Mesendoderm (in vitro differentiated cells): ENCODE measurements at regions not wholly inside any gene's neighbourhood (a gene's known extent, or its start where the extent isn't known, plus 50 kb on each side); places are given as distances from the start of the nearest gene placed in this dataset.
A peak's percentile ranks its signal among the peaks of the same experiment; 100 is the strongest.

Experiments
- DNase-seq: peaks from one replicate; pipeline ENCODE4 v3.0.0; 2013
- H2AK5ac ChIP-seq: 2 replicates; pipeline ENCODE4 v1.6.1; 2013; ENCODE audit warnings: low read length, inconsistent platforms
- H2BK120ac ChIP-seq: 2 replicates; pipeline ENCODE4 v1.6.1; 2013; ENCODE audit warnings: low read depth, mild to moderate bottlenecking, low read length, moderate library complexity, mixed read lengths
- H2BK15ac ChIP-seq: replicated peaks from 2 replicates; pipeline ENCODE4 v1.6.1; 2013; ENCODE audit warnings: low read depth, mild to moderate bottlenecking, moderate library complexity
- H2BK5ac ChIP-seq: 2 replicates; pipeline ENCODE4 v1.6.1; 2013; ENCODE audit warnings: low read length, inconsistent platforms
- H3K18ac ChIP-seq: 2 replicates; pipeline ENCODE4 v1.6.1; 2013; ENCODE audit warnings: mild to moderate bottlenecking, low read length, mixed read lengths
- H3K23ac ChIP-seq: one replicate; pipeline ENCODE4 v1.6.1; 2013; ENCODE audit warnings: low read length
- H3K27ac ChIP-seq: 2 replicates; pipeline ENCODE4 v1.5.1; 2013; ENCODE audit warnings: low read depth, mild to moderate bottlenecking, inconsistent platforms, low read length, moderate library complexity
- H3K27me3 ChIP-seq: 2 replicates; pipeline ENCODE4 v1.6.1; 2013; ENCODE audit warnings: low read length, control low read depth, mild to moderate bottlenecking, inconsistent platforms; ENCODE audit not compliant: insufficient read depth, poor library complexity
- H3K36me3 ChIP-seq: 2 replicates; pipeline ENCODE4 v1.6.1; 2013; ENCODE audit warnings: low read length, inconsistent platforms; ENCODE audit not compliant: control insufficient read depth, insufficient read depth
- H3K4ac ChIP-seq: one replicate; pipeline ENCODE4 v1.6.1; 2013; ENCODE audit warnings: low read depth, mild to moderate bottlenecking, low read length, moderate library complexity
- H3K4me1 ChIP-seq: 2 replicates; pipeline ENCODE4 v1.6.1; 2013; ENCODE audit warnings: low read depth, low read length, inconsistent platforms; ENCODE audit not compliant: control insufficient read depth
- H3K4me2 ChIP-seq: 2 replicates; pipeline ENCODE4 v1.6.1; 2013; ENCODE audit warnings: low read length
- H3K4me3 ChIP-seq: 2 replicates; pipeline ENCODE4 v1.5.1; 2013; ENCODE audit warnings: mild to moderate bottlenecking, low read length
- H3K56ac ChIP-seq: one replicate; pipeline ENCODE4 v1.6.1; 2013; ENCODE audit warnings: low read length
- H3K79me1 ChIP-seq: 2 replicates; pipeline ENCODE4 v1.6.1; 2013; ENCODE audit warnings: low read length, inconsistent platforms
- H3K79me2 ChIP-seq: 2 replicates; pipeline ENCODE4 v1.6.1; 2013; ENCODE audit warnings: mild to moderate bottlenecking, low read length; ENCODE audit not compliant: control insufficient read depth, insufficient read depth
- H3K9ac ChIP-seq: 2 replicates; pipeline ENCODE4 v1.6.1; 2013; ENCODE audit warnings: low read length, inconsistent platforms
- H4K5ac ChIP-seq: one replicate; pipeline ENCODE4 v1.6.1; 2013; ENCODE audit warnings: low read length
- H4K8ac ChIP-seq: one replicate; pipeline ENCODE4 v1.6.1; 2013; ENCODE audit warnings: low read depth, mild to moderate bottlenecking, control low read depth, low read length, moderate library complexity
- WGBS: extraction: QIAGEN DNeasy Blood & Tissue Kit; methylation state at CpG from one replicate; pipeline ENCODE4 v1.1.7; 2013; ENCODE audit warnings: low lambda C conversion rate, missing lambda C conversion rate; ENCODE audit not compliant: insufficient coverage; ENCODE audit errors: extremely low coverage; 5-methylcytosine and 5-hydroxymethylcytosine counted together

DNA sequence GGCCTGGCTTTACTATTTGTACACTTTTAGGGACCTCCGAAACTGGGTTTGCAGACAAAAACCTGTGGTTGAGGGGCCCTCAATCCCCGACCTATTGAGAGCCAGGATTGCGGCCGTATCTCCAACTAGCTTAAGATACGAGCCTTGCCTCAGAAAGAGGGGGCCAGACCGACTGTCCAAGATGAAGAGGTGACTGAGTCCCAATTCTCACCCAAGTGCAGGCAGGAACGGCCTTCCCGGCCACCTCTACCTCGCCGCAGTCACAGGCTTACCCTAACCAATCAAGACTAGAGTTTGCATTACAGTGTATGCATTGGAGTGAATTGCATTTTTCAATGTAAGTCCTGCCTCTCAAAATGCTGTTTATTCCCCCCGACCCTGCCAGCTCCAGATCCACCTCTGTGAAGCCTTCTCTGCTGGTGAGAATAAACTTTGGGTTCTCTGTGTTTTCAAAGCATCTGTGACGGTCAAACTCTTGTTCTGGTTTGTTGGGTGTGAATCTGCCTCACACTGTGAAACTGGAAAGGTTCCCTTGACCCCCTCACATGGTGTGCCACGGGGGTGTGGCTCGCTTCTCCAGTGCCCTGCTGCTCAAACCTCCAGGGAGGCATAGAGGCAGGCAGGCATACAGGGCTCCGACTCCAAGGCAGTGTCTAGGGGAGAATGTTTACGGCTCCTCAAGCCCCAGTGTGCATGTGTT is 62.2 kb upstream of the WLS start:
- Histone ChIP-seq H3K4me1 (peaks cover 24% of the 10 kb centered on the region), H4K5ac (no peak overlapping the region), H3K27me3 (no peaks in the 10 kb centered on the region), H3K56ac (peak overlapping the region; percentile 69), H4K8ac (no peak overlapping the region), H2BK120ac (peak overlapping the region; percentile 84), H3K4me2 (peak overlapping the region; percentile 3), H3K4me3 (no peak overlapping the region), H3K4ac (peak overlapping the region; percentile 29), H3K79me1 (no peaks in the 10 kb centered on the region), H3K79me2 (no peaks in the 10 kb centered on the region), H2BK15ac (peak overlapping the region; percentile 21), H2AK5ac (no peak overlapping the region), H3K27ac (peak overlapping the region; percentile 85), H2BK5ac (peak overlapping the region; percentile 68), H3K23ac (no peak overlapping the region), H3K18ac (peak overlapping the region; percentile 85), H3K9ac (peak overlapping the region; percentile 4), H3K36me3 (no peaks in the 10 kb centered on the region)
- no CpG with 5 or more reads among the region's 16 CpGs for WGBS
- peak; percentile 63 for DNase-seq

GRCh38 chr1:68293609-68294366 is 61.5 kb upstream of the WLS start:
- H3K4me2 ChIP-seq, result peak overlapping the region; percentile 12
- H3K4me3 ChIP-seq, result no peak overlapping the region
- H3K18ac ChIP-seq, result peak overlapping the region; percentile 81
- H3K9ac ChIP-seq, result peak overlapping the region; percentile 51
- H3K23ac ChIP-seq, result no peak overlapping the region
- no peak overlapping the region for H4K8ac ChIP-seq
- no peaks in the 10 kb centered on the region for H3K36me3 ChIP-seq
- H3K79me1 ChIP-seq, result no peaks in the 10 kb centered on the region
- no peaks in the 10 kb centered on the region for H3K27me3 ChIP-seq
- no CpG with 5 or more reads among the region's 19 CpGs for WGBS
- H2BK15ac ChIP-seq, result no peak overlapping the region
- H3K79me2 ChIP-seq, result no peaks in the 10 kb centered on the region
- peak; percentile 100 for DNase-seq
- peak overlapping the region; percentile 97 for H3K4ac ChIP-seq
- H3K4me1 ChIP-seq, result peaks cover 24% of the 10 kb centered on the region
- peak overlapping the region; percentile 80 for H2BK5ac ChIP-seq
- peak overlapping the region; percentile 92 for H3K27ac ChIP-seq
- H2AK5ac ChIP-seq, result no peak overlapping the region
- H4K5ac ChIP-seq, result no peak overlapping the region
- peak overlapping the region; percentile 95 for H2BK120ac ChIP-seq
- H3K56ac ChIP-seq, result peak overlapping the region; percentile 82

DNA sequence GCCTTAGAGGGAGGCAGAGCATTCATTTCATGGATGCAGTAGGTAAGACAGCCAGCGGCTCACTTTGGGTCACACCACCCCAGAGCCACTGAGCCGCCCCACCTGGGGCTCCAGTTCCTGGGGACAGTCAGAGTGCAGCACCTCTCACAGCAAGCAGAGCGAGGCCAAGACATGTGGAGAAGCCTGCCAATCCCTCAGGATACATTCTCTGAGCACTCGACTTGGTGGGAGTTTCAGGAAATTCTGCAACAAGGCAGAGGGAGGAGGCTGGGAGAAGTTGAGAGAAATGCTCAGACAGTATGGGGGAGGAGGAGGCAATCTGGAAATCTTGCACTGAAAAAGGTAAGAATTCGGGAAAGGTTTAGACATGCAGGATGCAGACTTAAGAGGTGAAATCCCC is 60.8 kb upstream of the WLS start:
- Histone ChIP-seq H3K4me1 (peaks cover 24% of the 10 kb centered on the region), H3K4ac (peak overlapping the region; percentile 97), H3K27ac (peak overlapping the region; percentile 92), H2AK5ac (no peak overlapping the region), H3K79me2 (no peaks in the 10 kb centered on the region), H3K79me1 (no peaks in the 10 kb centered on the region), H3K4me3 (no peak overlapping the region), H4K8ac (no peak overlapping the region), H2BK120ac (peak overlapping the region; percentile 95), H3K36me3 (no peaks in the 10 kb centered on the region), H3K4me2 (no peak overlapping the region), H3K56ac (peak overlapping the region; percentile 82), H3K27me3 (no peaks in the 10 kb centered on the region), H3K23ac (no peak overlapping the region), H4K5ac (no peak overlapping the region), H2BK15ac (no peak overlapping the region), H2BK5ac (peak overlapping the region; percentile 80), H3K18ac (peak overlapping the region; percentile 81), H3K9ac (peak overlapping the region; percentile 51)
- peak; percentile 81 for DNase-seq
- WGBS, result no CpG with 5 or more reads among the region's 5 CpGs

DNA sequence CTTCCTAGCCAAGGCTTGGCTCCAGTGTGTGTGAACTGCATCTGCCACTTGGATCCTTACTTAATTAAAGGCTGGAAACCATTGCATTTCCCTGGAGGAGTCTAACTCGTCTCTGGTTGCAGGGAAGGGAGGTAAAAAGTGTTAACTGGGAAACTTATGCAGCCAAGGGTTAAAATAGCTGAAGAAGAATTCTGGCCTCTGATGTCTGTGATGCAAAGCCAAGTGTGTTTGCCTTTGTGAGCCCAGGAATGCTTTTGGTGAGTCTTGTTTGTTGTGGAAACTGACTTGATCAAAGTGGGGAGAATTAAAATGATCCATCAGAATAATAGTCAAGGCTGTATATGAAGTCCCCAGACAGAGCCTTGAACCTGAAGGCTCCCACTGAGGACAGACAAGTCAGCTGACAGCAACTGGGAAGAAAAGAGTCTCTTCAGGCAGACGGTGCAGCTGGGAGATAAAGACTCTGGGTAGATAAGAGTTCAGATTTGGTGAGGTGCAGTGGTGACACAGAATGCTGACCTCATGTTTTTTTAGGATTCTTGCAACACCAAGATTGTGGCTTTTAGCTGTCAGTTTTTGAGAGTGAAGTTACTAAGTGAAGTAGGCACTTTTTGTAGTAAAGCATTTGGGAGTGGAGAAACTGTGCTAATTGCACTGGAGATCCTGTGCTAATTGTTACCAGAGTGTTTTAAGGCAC is 59.5 kb upstream of the WLS start:
- no peak overlapping the region for H3K9ac ChIP-seq
- no CpG with 5 or more reads among the region's 2 CpGs for WGBS
- no peaks in the 10 kb centered on the region for H3K27me3 ChIP-seq
- no peaks in the 10 kb centered on the region for H3K79me2 ChIP-seq
- H4K8ac ChIP-seq, result no peak overlapping the region
- H2BK120ac ChIP-seq, result peak overlapping the region; percentile 98
- no peak overlapping the region for H3K4me3 ChIP-seq
- no peak overlapping the region for H3K4ac ChIP-seq
- no peak overlapping the region for H3K23ac ChIP-seq
- H2BK5ac ChIP-seq, result no peak overlapping the region
- DNase-seq, result peak; percentile 91
- H3K4me2 ChIP-seq, result no peak overlapping the region
- peaks cover 24% of the 10 kb centered on the region for H3K4me1 ChIP-seq
- H3K56ac ChIP-seq, result peak overlapping the region; percentile 22
- peak overlapping the region; percentile 92 for H3K27ac ChIP-seq
- no peak overlapping the region for H2BK15ac ChIP-seq
- H2AK5ac ChIP-seq, result no peak overlapping the region
- H3K18ac ChIP-seq, result peak overlapping the region; percentile 98
- no peak overlapping the region for H4K5ac ChIP-seq
- H3K79me1 ChIP-seq, result no peaks in the 10 kb centered on the region
- H3K36me3 ChIP-seq, result no peaks in the 10 kb centered on the region

- Histone ChIP-seq H3K27me3 (no peaks in the 10 kb centered on the region), H3K4me1 (peaks cover 5% of the 10 kb centered on the region), H3K79me2 (no peaks in the 10 kb centered on the region), H4K8ac (no peak overlapping the region), H2BK15ac (no peak overlapping the region), H3K9ac (no peak overlapping the region), H3K4me2 (no peak overlapping the region), H3K36me3 (no peaks in the 10 kb centered on the region), H3K4me3 (no peak overlapping the region), H3K4ac (no peak overlapping the region), H3K23ac (no peak overlapping the region), H4K5ac (no peak overlapping the region), H2BK5ac (no peak overlapping the region), H3K18ac (no peak overlapping the region), H2AK5ac (no peak overlapping the region), H2BK120ac (no peak overlapping the region), H3K79me1 (no peaks in the 10 kb centered on the region), H3K56ac (no peak overlapping the region), H3K27ac (no peak overlapping the region)
- WGBS, result no CpG with 5 or more reads among the region's 5 CpGs
- DNase-seq, result no peak
These were observed 54.9 kb upstream of the WLS start for GRCh38 chr1:68287241-68287640.
